HepG2 (cell line): ENCODE measurements at regions not wholly inside any gene's neighbourhood (a gene's known extent, or its start where the extent isn't known, plus 50 kb on each side); places are given as distances from the start of the nearest gene placed in this dataset.

Experiments
- ATAC-seq: fragments of 200-7000 bp; cut with Tn5 transposase; 3 replicates; pipeline ENCODE4 v1.9.1; 2020; ENCODE audit warnings: mild to moderate bottlenecking, moderate library complexity
- BruUV-seq: library from RNA; stranded (reverse); fragments of 400-500 nt; replicated peaks from 2 replicates; lab custom pipeline; 2021; lab: Mats Ljungman, UMichigan
- CTCF ChIA-PET: fragments of 300-600 bp; formaldehyde crosslinking; extraction: SDS; loops from one replicate; lab custom pipeline; 2021; ENCODE audit warnings: low total read pairs, inconsistent platforms, low intra/inter-chr PET ratio; lab: Yijun Ruan, JAX
- POLR2A ChIA-PET: fragments of 350-600 bp; sonication (Branson Sonifier 250); formaldehyde crosslinking; loops from one replicate; lab custom pipeline; 2020; ENCODE audit warnings: antibody characterized with exemption, inconsistent platforms; lab: Yijun Ruan, JAX
- DNase-seq: peaks from one replicate; pipeline ENCODE4 v3.0.0-alpha.2; 2015; ENCODE audit warnings: low spot score
- FAIRE-seq: peaks from 3 replicates; lab custom pipeline; 2011; peaks lifted over from hg19 to GRCh38; lab: Jason Lieb, UNC
- H2AFZ ChIP-seq: one replicate; pipeline ENCODE4 v1.6.1; 2011; ENCODE audit warnings: low read length, inconsistent platforms
- H3K27ac ChIP-seq: fragments of 300-600 bp; 3 replicates; pipeline ENCODE4 v1.8.0; 2011; ENCODE audit warnings: mixed run types, mild to moderate bottlenecking, mixed read lengths, low read length, inconsistent platforms; ENCODE audit not compliant: insufficient read depth; ENCODE audit errors: extremely low read length
- H3K27me3 ChIP-seq, 2 experiments: fragments of 200-600 bp in 1 of 2; 2 replicates in 1 of 2; 3 replicates in 1 of 2; pipeline versions ENCODE4 v1.6.0 to v1.8.0; 2011; ENCODE audit warnings: low read length in 2 of 2, mild to moderate bottlenecking in 2 of 2, moderate library complexity in 2 of 2, inconsistent platforms in 1 of 2; ENCODE audit not compliant: insufficient read depth in 2 of 2, control insufficient read depth in 1 of 2
- H3K36me3 ChIP-seq, 2 experiments: fragments of 200-600 bp in 1 of 2; replicated peaks in 1 of 2; 2 replicates in 1 of 2; 3 replicates in 1 of 2; pipeline versions ENCODE4 v1.5.1 to v1.8.0; 2011; ENCODE audit warnings: low read length in 2 of 2, inconsistent platforms in 1 of 2; ENCODE audit not compliant: insufficient read depth in 2 of 2, control insufficient read depth in 1 of 2
- H3K4me1 ChIP-seq: 2 replicates; pipeline ENCODE4 v1.5.1; 2012; ENCODE audit warnings: low read length, inconsistent platforms; ENCODE audit not compliant: insufficient read depth
- H3K4me2 ChIP-seq: 2 replicates; pipeline ENCODE4 v1.6.0; 2011; ENCODE audit warnings: low read depth, low read length, inconsistent platforms
- H3K4me3 ChIP-seq, 3 experiments: fragments of 200-600 bp in 1 of 3; sonication (generic), shearing (Covaris generic) in 1 of 3; replicated peaks in 1 of 3; 2 replicates each; pipeline ENCODE4 v1.5.1; 2011 to 2016; ENCODE audit warnings: low read length in 3 of 3, inconsistent platforms in 2 of 3, low read depth in 2 of 3, mild to moderate bottlenecking in 2 of 3, control low read depth in 1 of 3, mixed read lengths in 1 of 3; ENCODE audit not compliant: insufficient read depth in 1 of 3
- H3K79me2 ChIP-seq: one replicate; pipeline ENCODE4 v1.6.1; 2011; ENCODE audit warnings: low read length, inconsistent platforms; ENCODE audit not compliant: insufficient read depth
- H3K9ac ChIP-seq: 2 replicates; pipeline ENCODE4 v1.6.0; 2011; ENCODE audit warnings: mild to moderate bottlenecking, low read depth, low read length, inconsistent platforms; ENCODE audit not compliant: insufficient read depth
- H3K9me3 ChIP-seq: 2 replicates; pipeline ENCODE4 v1.5.1; 2012; ENCODE audit warnings: mild to moderate bottlenecking, low read length
- H4K20me1 ChIP-seq: 2 replicates; pipeline ENCODE4 v1.6.0; 2011; ENCODE audit warnings: inconsistent platforms, mild to moderate bottlenecking, low read length, moderate library complexity; ENCODE audit not compliant: insufficient read depth
- CREBL2 ChIP-seq: sonication (generic); formaldehyde crosslinking; IDR thresholded peaks from 2 replicates; pipeline ENCODE4 v1.8.1; 2023; ENCODE audit warnings: missing genetic modification reagents, mild to moderate bottlenecking, borderline replicate concordance
- CTCF ChIP-seq: sonication (generic); formaldehyde crosslinking; IDR thresholded peaks from 2 replicates; pipeline ENCODE4 v1.5.0; 2020; ENCODE audit warnings: mild to moderate bottlenecking, missing genetic modification reagents, moderate library complexity
- FOXA1 ChIP-seq, 2 experiments: fragments of 450-650 bp in 1 of 2; sonication (generic) in 1 of 2; formaldehyde crosslinking in 1 of 2; IDR thresholded peaks; 2 replicates each; pipeline versions ENCODE4 v1.4.0 to v1.6.1; 2016 to 2020; ENCODE audit warnings: missing genetic modification reagents in 1 of 2
- FOXA3 ChIP-seq: IDR thresholded peaks from 2 replicates; pipeline ENCODE4 v1.6.1; 2016; ENCODE audit warnings: missing genetic modification reagents, missing compliant biosample characterization
- JUN ChIP-seq: sonication (generic); formaldehyde crosslinking; IDR thresholded peaks from 2 replicates; pipeline ENCODE4 v1.4.0; 2020; ENCODE audit warnings: mild to moderate bottlenecking, missing genetic modification reagents
- PATZ1 ChIP-seq: sonication (generic); formaldehyde crosslinking; IDR thresholded peaks from 2 replicates; pipeline ENCODE4 v1.4.0; 2020; ENCODE audit warnings: missing genetic modification reagents
- STAG1 ChIP-seq: sonication (generic); formaldehyde crosslinking; IDR thresholded peaks from 2 replicates; pipeline ENCODE4 v1.4.0; 2020; ENCODE audit warnings: missing genetic modification reagents
- TEAD3 ChIP-seq: optimal IDR thresholded peaks from 2 replicates; pipeline ENCODE3; 2016; ENCODE audit warnings: borderline replicate concordance
- WGBS: methylation state at CpG from one replicate; pipeline ENCODE4 v1.1.6; 2017; ENCODE audit warnings: low lambda C conversion rate; 5-methylcytosine and 5-hydroxymethylcytosine counted together
- in situ Hi-C: cut with HindIII; loops from 2 replicates; pipeline ENCODE4 v1.10.0; 2017; ENCODE audit warnings: low pct_unique_long_range_greater_than_20kb; ENCODE audit not compliant: extremely low pct_ligation_motif_present
- intact Hi-C: fragments of 100-400 bp; cut with micrococcal nuclease; formaldehyde crosslinking; loops from one replicate; pipeline ENCODE4 v1.10.0; 2022; ENCODE audit not compliant: unreplicated experiment

GRCh38 chr1:38139738-38140487, 93.3 kb upstream of the POU3F1 start:
- intact Hi-C loops (no loop called here), in situ Hi-C loops (no loop called here)
- no TSS peak for BruUV-seq
- ChIA-PET POLR2A (no interaction called here), CTCF (no interaction called here)
- WGBS: 16% methylated on average over 13 of the region's 15 CpGs
- H3K36me3 ChIP-seq: no peaks in the 10 kb centered on the region
- H3K9ac ChIP-seq: no peak overlapping the region
- H3K4me2 ChIP-seq: no peak overlapping the region
- peak overlapping the region in 1 of 3 experiments; percentile 22; a peak in 1 of 6 replicates for H3K4me3 ChIP-seq
- no peaks in the 10 kb centered on the region for H3K79me2 ChIP-seq
- FAIRE-seq (peak; percentile 36), ATAC-seq (peak; percentile 90), DNase-seq (peak; percentile 60)
- no peaks in the 10 kb centered on the region for H4K20me1 ChIP-seq
- H3K9me3 ChIP-seq: no peaks in the 10 kb centered on the region
- no peak overlapping the region for H3K27ac ChIP-seq
- peaks cover 4 to 38% of the 10 kb centered on the region in 2 experiments; a peak in 4 of 5 replicates for H3K27me3 ChIP-seq
- no peak for TF ChIP-seq JUN (CRISPR knock-in tag)
- no peak for TF ChIP-seq FOXA1 (IDR thresholded peaks at IDR 0.05)
- TF ChIP-seq FOXA1 (CRISPR knock-in tag; IDR thresholded peaks at IDR 0.05): peak; percentile 78
- peak; percentile 13; the same call in 1 of the 2 replicates for TF ChIP-seq STAG1 (CRISPR knock-in tag)
- TF ChIP-seq PATZ1 (CRISPR knock-in tag): peak; percentile 69
- TF ChIP-seq FOXA3 (CRISPR knock-in tag): peak; percentile 47
- no peak for TF ChIP-seq CREBL2 (CRISPR knock-in tag)
- peak; percentile 91 for TF ChIP-seq TEAD3 (CRISPR knock-in tag)
- peak; percentile 52 for TF ChIP-seq CTCF
- H2AFZ ChIP-seq: no peak overlapping the region
- H3K4me1 ChIP-seq: 0 out of 2 replicates have a peak, but pooled peaks cover 5% of the 10 kb centered on the region
